NCI-H2081 treated with DMSO at 0.1 percent for 48 hours (cell line): ENCODE measurements at regions not wholly inside any gene's neighbourhood (a gene's known extent, or its start where the extent isn't known, plus 50 kb on each side); places are given as distances from the start of the nearest gene placed in this dataset.
"Not testable (repeated sequence)": the region's sequence is repeated elsewhere in the genome, so short reads cannot be mapped to it uniquely, and the experiment has no call there.

Experiments used
- DNase-seq: peaks from one replicate; lab custom pipeline; 2025; lab: John Stamatoyannopoulos, UW

- DNase-seq: no peak
These were observed 543.7 kb downstream of the DMRTA1 start for GRCh38 chr9:22990349-22990748.

GRCh38 chr9:22992780-22993179, 546.2 kb downstream of the DMRTA1 start:
- DNase-seq: no peak

GRCh38 chr9:22997923-22998322, 551.3 kb downstream of the DMRTA1 start:
- DNase-seq: no peak

GRCh38 chr9:23005156-23005555, 558.5 kb downstream of the DMRTA1 start:
- no peak for DNase-seq

- DNase-seq: no peak
These were observed 559.5 kb downstream of the DMRTA1 start for GRCh38 chr9:23006127-23006526.

- DNase-seq: no peak
These were observed 565.0 kb downstream of the DMRTA1 start for GRCh38 chr9:23011669-23012068.

GRCh38 chr9:23015557-23015956, 568.9 kb downstream of the DMRTA1 start:
- DNase-seq: no peak

- no peak for DNase-seq
These were observed 589.8 kb downstream of the DMRTA1 start for GRCh38 chr9:23036416-23036815.

GRCh38 chr9:23039402-23039801, 592.8 kb downstream of the DMRTA1 start:
- DNase-seq: no peak

- DNase-seq: no peak
These were observed 594.8 kb downstream of the DMRTA1 start for GRCh38 chr9:23041466-23041865.

GRCh38 chr9:23044549-23044948, 597.9 kb downstream of the DMRTA1 start:
- no peak for DNase-seq

GRCh38 chr9:23046026-23046425, 599.4 kb downstream of the DMRTA1 start:
- not testable (repeated sequence) for DNase-seq

GRCh38 chr9:23050548-23050947, 603.9 kb downstream of the DMRTA1 start:
- no peak for DNase-seq

GRCh38 chr9:23073136-23073535, 626.5 kb downstream of the DMRTA1 start:
- no peak for DNase-seq

GRCh38 chr9:23079798-23080197, 633.2 kb downstream of the DMRTA1 start:
- no peak for DNase-seq

- no peak for DNase-seq
These were observed 634.8 kb downstream of the DMRTA1 start for GRCh38 chr9:23081377-23081776.

- DNase-seq: no peak
These were observed 642.3 kb downstream of the DMRTA1 start for GRCh38 chr9:23088932-23089364.

GRCh38 chr9:23117616-23118015, 671.0 kb downstream of the DMRTA1 start:
- DNase-seq: no peak

- no peak for DNase-seq
These were observed 674.0 kb downstream of the DMRTA1 start for GRCh38 chr9:23120630-23121029.

- no peak for DNase-seq
These were observed 676.5 kb downstream of the DMRTA1 start for GRCh38 chr9:23123048-23123632.

- DNase-seq: no peak
These were observed 680.6 kb downstream of the ELAVL2 start for GRCh38 chr9:23145467-23145866.

GRCh38 chr9:23153058-23153457, 673.0 kb downstream of the ELAVL2 start:
- no peak for DNase-seq

- no peak for DNase-seq
These were observed 665.5 kb downstream of the ELAVL2 start for GRCh38 chr9:23160491-23160890.

- DNase-seq: no peak
These were observed 665.0 kb downstream of the ELAVL2 start for GRCh38 chr9:23160952-23161469.
